GM18508 (cell line): ENCODE measurements at regions not wholly inside any gene's neighbourhood (a gene's known extent, or its start where the extent isn't known, plus 50 kb on each side); places are given as distances from the start of the nearest gene placed in this dataset.

ENCODE experiments used
- ATAC-seq: cut with Tn5 transposase; IDR thresholded peaks from one replicate; pipeline ENCODE4 v1.9.1; 2021; ENCODE audit warnings: moderate number of reproducible peaks; ENCODE audit not compliant: insufficient read depth, unreplicated experiment

DNA sequence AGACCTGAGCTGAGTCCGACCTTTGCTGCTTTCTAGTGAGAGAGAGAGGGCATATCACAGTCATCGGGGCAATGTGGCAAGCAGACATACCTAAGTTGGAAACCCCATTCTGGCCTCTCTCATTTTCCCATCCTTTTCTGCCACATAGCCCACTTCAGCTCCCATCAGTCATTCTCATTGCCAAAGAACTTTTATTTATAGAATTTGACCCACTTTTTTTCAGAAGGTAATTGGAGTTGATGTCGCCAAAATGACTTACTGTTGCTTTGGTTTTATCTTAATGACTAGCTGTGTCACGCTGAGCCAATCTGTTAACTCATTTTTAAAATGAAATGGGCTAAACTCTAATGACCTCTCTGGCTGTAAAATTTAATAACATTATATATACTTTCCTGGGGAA, 63.9 kb upstream of the RMST start:
- ATAC-seq: no peak

DNA sequence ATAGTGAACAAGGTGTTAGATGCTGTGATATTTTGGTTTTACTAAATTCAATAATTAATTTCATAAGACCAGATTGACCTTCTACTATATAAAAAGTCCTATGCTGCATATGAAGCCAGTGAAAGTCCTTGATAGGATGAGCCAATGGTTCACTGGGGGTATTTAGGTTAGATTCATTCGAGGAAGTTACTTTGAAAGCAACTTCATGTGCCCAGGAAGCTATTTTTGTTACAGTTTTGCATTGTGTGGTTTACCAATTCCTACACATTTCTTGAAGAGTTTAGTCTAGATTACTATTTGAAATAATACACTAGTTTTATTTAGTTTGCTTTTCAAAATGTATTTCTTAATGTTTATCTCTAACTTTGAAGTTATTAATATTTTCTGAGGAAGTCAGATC, 58.5 kb upstream of the RMST start:
- no peak for ATAC-seq

- peak; percentile 78 for ATAC-seq
Observed at GRCh38 chr12:97404543-97404942, 58.1 kb upstream of the RMST start.

- no peak for ATAC-seq
Observed at GRCh38 chr12:97408363-97408762, 54.2 kb upstream of the RMST start.

DNA sequence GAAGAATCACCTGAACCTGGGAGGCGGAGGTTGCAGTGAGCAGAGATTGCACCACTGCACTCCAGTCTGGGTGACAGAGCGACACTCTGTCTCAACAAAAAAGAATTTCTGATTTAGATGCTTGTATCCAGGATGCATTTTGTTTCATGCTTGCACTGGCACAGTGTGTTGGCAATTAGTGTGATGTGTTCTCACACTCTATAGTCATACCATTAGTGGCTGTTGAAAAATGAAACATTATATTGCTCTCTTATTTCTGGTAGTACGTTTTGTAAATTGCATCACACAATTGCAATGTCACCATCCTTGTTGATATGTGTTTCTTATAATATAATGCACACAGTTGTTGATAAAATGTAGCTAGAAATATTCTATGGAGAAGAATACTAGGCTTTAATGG, 51.3 kb upstream of the RMST start:
- no peak for ATAC-seq
